CD14-positive monocyte (primary cell): ENCODE measurements at regions not wholly inside any gene's neighbourhood (a gene's known extent, or its start where the extent isn't known, plus 50 kb on each side); places are given as distances from the start of the nearest gene placed in this dataset.

Experiments used
- DNase-seq, 3 donors: peaks; one replicate each; pipeline ENCODE4 v3.0.0-alpha.2; 2011 to 2022
- H2AFZ ChIP-seq: 2 replicates; pipeline ENCODE4 v1.6.0; 2012; ENCODE audit warnings: mild to moderate bottlenecking, low read depth, low read length, inconsistent platforms; ENCODE audit not compliant: insufficient read depth, poor library complexity, severe bottlenecking
- H3K27ac ChIP-seq, 2 donors: 1 replicate in 1 of 2; 2 replicates in 1 of 2; pipeline ENCODE4 v1.5.1; 2012 to 2013; ENCODE audit warnings: low read length in 2 of 2, control low read depth in 1 of 2, inconsistent platforms in 1 of 2, low read depth in 1 of 2, mild to moderate bottlenecking in 1 of 2
- H3K27me3 ChIP-seq, 2 donors: one replicate each; pipeline versions ENCODE4 v1.6.0 to v1.6.1; 2011 to 2013; ENCODE audit warnings: low read length in 2 of 2; ENCODE audit not compliant: control insufficient read depth in 2 of 2, insufficient read depth in 2 of 2
- H3K36me3 ChIP-seq, 2 donors: replicated peaks in 1 of 2; 1 replicate in 1 of 2; 2 replicates in 1 of 2; pipeline versions ENCODE4 v1.5.1 to v1.6.1; 2012 to 2013; ENCODE audit warnings: low read length in 2 of 2, control low read depth in 1 of 2, inconsistent platforms in 1 of 2, mild to moderate bottlenecking in 1 of 2; ENCODE audit not compliant: insufficient read depth in 2 of 2, control insufficient read depth in 1 of 2
- H3K4me1 ChIP-seq, 2 donors: 1 replicate in 1 of 2; 2 replicates in 1 of 2; pipeline versions ENCODE4 v1.5.1 to v1.6.1; 2012 to 2013; ENCODE audit warnings: low read length in 2 of 2, control low read depth in 1 of 2, inconsistent platforms in 1 of 2, mild to moderate bottlenecking in 1 of 2, moderate library complexity in 1 of 2; ENCODE audit not compliant: insufficient read depth in 2 of 2, control insufficient read depth in 1 of 2
- H3K4me2 ChIP-seq: replicated peaks from 2 replicates; pipeline ENCODE3; 2012; ENCODE audit warnings: low read length, moderate library complexity, mild to moderate bottlenecking; ENCODE audit not compliant: poor library complexity, severe bottlenecking; ENCODE audit errors: extremely low read depth
- H3K4me3 ChIP-seq, 3 experiments: fragments of 200-600 bp in 1 of 3; sonication (generic) in 1 of 3; replicated peaks in 1 of 3; 1 replicate in 2 of 3; 2 replicates in 1 of 3; pipeline ENCODE4 v1.5.1; 2011 to 2013; ENCODE audit warnings: low read length in 3 of 3, mild to moderate bottlenecking in 3 of 3, control low read depth in 2 of 3, low read depth in 2 of 3, inconsistent platforms in 1 of 3, moderate library complexity in 1 of 3
- H3K79me2 ChIP-seq: 2 replicates; pipeline ENCODE4 v1.6.0; 2012; ENCODE audit warnings: mild to moderate bottlenecking, control low read depth, inconsistent platforms, low read length, moderate library complexity; ENCODE audit not compliant: insufficient read depth
- H3K9ac ChIP-seq: 2 replicates; pipeline ENCODE4 v1.6.0; 2017; ENCODE audit warnings: low read length, mild to moderate bottlenecking; ENCODE audit not compliant: insufficient read depth, poor library complexity, severe bottlenecking
- H3K9me3 ChIP-seq, 2 donors: replicated peaks in 1 of 2; 1 replicate in 1 of 2; 2 replicates in 1 of 2; pipeline versions ENCODE4 v1.5.1 to v1.6.1; 2012 to 2013; ENCODE audit warnings: low read length in 2 of 2, control low read depth in 1 of 2; ENCODE audit not compliant: control insufficient read depth in 1 of 2, insufficient read depth in 1 of 2
- H4K20me1 ChIP-seq: 2 replicates; pipeline ENCODE4 v1.6.0; 2012; ENCODE audit warnings: mild to moderate bottlenecking, low read length, control low read depth, moderate library complexity; ENCODE audit not compliant: insufficient read depth
- H3K27ac Mint-ChIP-seq, 7 donors: one replicate each; pipeline ENCODE4 v1.8.0; 2020; ENCODE audit warnings: mild to moderate bottlenecking in 7 of 7, mixed read lengths in 7 of 7, moderate library complexity in 6 of 7, inconsistent platforms in 2 of 7
- H3K27me3 Mint-ChIP-seq, 3 donors: one replicate each; pipeline ENCODE4 v1.8.0; 2021 to 2022; ENCODE audit warnings: low read depth in 3 of 3, mild to moderate bottlenecking in 3 of 3, mixed read lengths in 3 of 3, moderate library complexity in 3 of 3, inconsistent platforms in 1 of 3
- H3K36me3 Mint-ChIP-seq, 2 donors: one replicate each; pipeline ENCODE4 v1.8.0; 2020; ENCODE audit warnings: mixed read lengths in 2 of 2, inconsistent platforms in 1 of 2, mild to moderate bottlenecking in 1 of 2
- H3K4me1 Mint-ChIP-seq: one replicate; pipeline ENCODE4 v1.8.0; 2020; ENCODE audit warnings: mild to moderate bottlenecking, mixed read lengths
- H3K4me3 Mint-ChIP-seq, 2 donors: one replicate each; pipeline ENCODE4 v1.8.0; 2020; ENCODE audit warnings: mild to moderate bottlenecking in 2 of 2, mixed read lengths in 2 of 2, moderate library complexity in 1 of 2
- H3K9me3 Mint-ChIP-seq, 7 donors: one replicate each; pipeline ENCODE4 v1.8.0; 2020 to 2022; ENCODE audit warnings: mixed read lengths in 7 of 7, mild to moderate bottlenecking in 6 of 7, moderate library complexity in 6 of 7, inconsistent platforms in 2 of 7
- CTCF ChIP-seq: fragments of 200-600 bp; IDR thresholded peaks from one replicate; pipeline ENCODE4 v1.8.0; 2022; ENCODE audit warnings: antibody characterized with exemption, mild to moderate bottlenecking
- WGBS: methylation state at CpG from one replicate; pipeline ENCODE4 v1.1.5; 2013; ENCODE audit warnings: missing lambda C conversion rate; ENCODE audit not compliant: insufficient coverage; 5-methylcytosine and 5-hydroxymethylcytosine counted together
- intact Hi-C, 2 donors: fragments of 100-400 bp; cut with micrococcal nuclease; formaldehyde crosslinking; loops; one replicate each; pipeline versions ENCODE4 v1.15.0 to v1.15.1; 2023

- intact Hi-C loops: no loop called here
- no peak overlapping the region for H3K27ac ChIP-seq
- H3K4me3 ChIP-seq: no peak overlapping the region
- Mint-ChIP-seq H3K4me1 (no peaks in the 10 kb centered on the region), H3K9me3 (no peaks in the 10 kb centered on the region), H3K4me3 (no peak overlapping the region), H3K27me3 (peaks cover 0 to 3% (median 3%) of the 10 kb centered on the region in 3 donors), H3K36me3 (no peaks in the 10 kb centered on the region), H3K27ac (no peak overlapping the region)
- H4K20me1 ChIP-seq: no peaks in the 10 kb centered on the region
- DNase-seq: no peak
- H3K27me3 ChIP-seq: peaks cover 0 to 2% of the 10 kb centered on the region in 2 donors
- no peak overlapping the region for H3K9ac ChIP-seq
- TF ChIP-seq CTCF: no peak
- no peak overlapping the region for H3K4me2 ChIP-seq
- no peaks in the 10 kb centered on the region for H3K79me2 ChIP-seq
- no CpG with 5 or more reads among the region's 2 CpGs for WGBS
- no peaks in the 10 kb centered on the region for H3K36me3 ChIP-seq
- no peaks in the 10 kb centered on the region for H3K9me3 ChIP-seq
- no peak overlapping the region for H2AFZ ChIP-seq
- no peaks in the 10 kb centered on the region for H3K4me1 ChIP-seq
Observed at GRCh38 chr13:106628936-106629659, 61.2 kb upstream of the ARGLU1 start.

GRCh38 chr13:106626473-106626872 is 58.5 kb upstream of the ARGLU1 start:
- no peaks in the 10 kb centered on the region for H3K9me3 Mint-ChIP-seq
- no peaks in the 10 kb centered on the region for H3K4me1 Mint-ChIP-seq
- H3K4me3 Mint-ChIP-seq: no peak overlapping the region
- intact Hi-C loops: no loop called here
- Histone ChIP-seq H3K9me3 (no peaks in the 10 kb centered on the region), H3K27me3 (peaks cover 4% of the 10 kb centered on the region in 2 donors), H3K36me3 (no peaks in the 10 kb centered on the region), H3K4me2 (no peak overlapping the region), H3K4me1 (no peaks in the 10 kb centered on the region), H4K20me1 (no peaks in the 10 kb centered on the region), H3K79me2 (no peaks in the 10 kb centered on the region), H3K27ac (no peak overlapping the region), H2AFZ (no peak overlapping the region), H3K4me3 (no peak overlapping the region), H3K9ac (no peak overlapping the region)
- no peak for DNase-seq
- H3K36me3 Mint-ChIP-seq: no peaks in the 10 kb centered on the region
- H3K27me3 Mint-ChIP-seq: peaks cover 0 to 11% (median 0%) of the 10 kb centered on the region in 3 donors
- H3K27ac Mint-ChIP-seq: no peak overlapping the region
- TF ChIP-seq CTCF: no peak
